Activated CD8-positive, alpha-beta T cell treated with anti-CD3 and anti-CD28 coated beads for 36 hours (primary cell): ENCODE measurements at regions not wholly inside any gene's neighbourhood (a gene's known extent, or its start where the extent isn't known, plus 50 kb on each side); places are given as distances from the start of the nearest gene placed in this dataset.

Experiments
- ATAC-seq: fragments of 200-7000 bp; cut with Tn5 transposase; one replicate; pipeline ENCODE4 v1.10.0; 2021; ENCODE audit warnings: mild to moderate bottlenecking, moderate library complexity
- CTCF ChIA-PET: fragments of 350-600 bp; sonication (Branson Sonifier 250); formaldehyde crosslinking; loops from one replicate; lab custom pipeline; 2021; ENCODE audit warnings: antibody characterized with exemption; lab: Charles Lee
- POLR2A ChIA-PET: fragments of 350-600 bp; sonication (Branson Sonifier 250); formaldehyde crosslinking; loops from one replicate; lab custom pipeline; 2021; ENCODE audit warnings: antibody characterized with exemption; lab: Charles Lee
- DNase-seq: peaks from one replicate; pipeline ENCODE4 v3.0.0-alpha.2; 2020
- H3K27ac Mint-ChIP-seq: one replicate; pipeline ENCODE4 v1.8.0; 2021; ENCODE audit warnings: mild to moderate bottlenecking, mixed read lengths
- H3K27me3 Mint-ChIP-seq: one replicate; pipeline ENCODE4 v1.8.0; 2021; ENCODE audit warnings: mixed read lengths
- H3K36me3 Mint-ChIP-seq: one replicate; pipeline ENCODE4 v1.8.0; 2021; ENCODE audit warnings: low read depth, mixed read lengths
- H3K4me1 Mint-ChIP-seq: one replicate; pipeline ENCODE4 v1.8.0; 2021; ENCODE audit warnings: low read depth, mixed read lengths
- H3K4me3 Mint-ChIP-seq: one replicate; pipeline ENCODE4 v1.8.0; 2021; ENCODE audit warnings: mild to moderate bottlenecking, moderate library complexity, mixed read lengths
- H3K9me3 Mint-ChIP-seq: one replicate; pipeline ENCODE4 v1.8.0; 2021; ENCODE audit warnings: mixed read lengths
- intact Hi-C: fragments of 100-400 bp; cut with micrococcal nuclease; formaldehyde crosslinking; loops from one replicate; pipeline ENCODE4 v1.10.0; 2022
- TF ChIP-seq, protein P1 (sequence below): fragments of 200-600 bp; IDR thresholded peaks from one replicate; pipeline ENCODE4 v1.8.0; 2022; ENCODE audit warnings: antibody characterized with exemption, mild to moderate bottlenecking

DNA sequence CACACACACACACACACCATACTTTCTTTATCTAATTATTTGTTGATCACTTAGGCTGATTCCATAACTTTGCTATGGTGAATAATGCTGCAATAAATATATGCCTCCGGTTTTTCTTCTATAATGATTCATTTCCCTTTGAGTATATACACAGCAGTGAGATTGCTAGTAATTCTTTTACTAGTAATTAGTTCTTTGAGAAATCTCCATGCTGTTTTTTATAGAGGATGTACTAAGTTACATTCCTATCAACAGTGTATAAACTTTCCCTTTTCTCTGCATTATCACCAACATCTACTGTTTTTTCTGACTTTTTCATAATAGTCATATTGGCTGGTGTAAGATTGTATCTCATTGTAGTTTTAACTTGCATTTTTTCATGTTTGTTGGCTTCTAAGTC, 1405.1 kb downstream of the PCDH9 start:
- no peak overlapping the region for H3K4me3 Mint-ChIP-seq

DNA sequence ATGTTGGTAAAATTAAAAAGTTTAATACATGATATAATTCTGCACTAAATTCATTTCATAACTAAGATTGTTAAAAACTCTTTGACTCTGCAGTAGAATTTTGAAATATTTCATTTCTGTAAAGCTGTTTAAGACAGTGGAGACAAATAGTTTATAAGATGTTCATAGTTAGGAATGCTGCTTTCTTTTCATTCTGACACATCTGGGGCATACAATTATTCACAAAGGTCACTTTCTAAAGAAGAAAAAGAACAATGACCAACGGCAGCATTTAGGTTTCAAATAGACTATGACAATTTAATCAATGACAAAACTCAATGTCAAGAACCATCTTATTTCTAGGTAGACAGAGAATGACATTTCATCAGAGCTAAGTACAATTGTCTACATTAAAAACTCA, 1422.1 kb downstream of the PCDH9 start:
- intact Hi-C loops = no loop called here
- no peaks in the 10 kb centered on the region for H3K4me1 Mint-ChIP-seq
- H3K36me3 Mint-ChIP-seq = no peaks in the 10 kb centered on the region
- no peaks in the 10 kb centered on the region for H3K27me3 Mint-ChIP-seq
- no peak overlapping the region for H3K4me3 Mint-ChIP-seq
- TF ChIP-seq, protein P1, sequence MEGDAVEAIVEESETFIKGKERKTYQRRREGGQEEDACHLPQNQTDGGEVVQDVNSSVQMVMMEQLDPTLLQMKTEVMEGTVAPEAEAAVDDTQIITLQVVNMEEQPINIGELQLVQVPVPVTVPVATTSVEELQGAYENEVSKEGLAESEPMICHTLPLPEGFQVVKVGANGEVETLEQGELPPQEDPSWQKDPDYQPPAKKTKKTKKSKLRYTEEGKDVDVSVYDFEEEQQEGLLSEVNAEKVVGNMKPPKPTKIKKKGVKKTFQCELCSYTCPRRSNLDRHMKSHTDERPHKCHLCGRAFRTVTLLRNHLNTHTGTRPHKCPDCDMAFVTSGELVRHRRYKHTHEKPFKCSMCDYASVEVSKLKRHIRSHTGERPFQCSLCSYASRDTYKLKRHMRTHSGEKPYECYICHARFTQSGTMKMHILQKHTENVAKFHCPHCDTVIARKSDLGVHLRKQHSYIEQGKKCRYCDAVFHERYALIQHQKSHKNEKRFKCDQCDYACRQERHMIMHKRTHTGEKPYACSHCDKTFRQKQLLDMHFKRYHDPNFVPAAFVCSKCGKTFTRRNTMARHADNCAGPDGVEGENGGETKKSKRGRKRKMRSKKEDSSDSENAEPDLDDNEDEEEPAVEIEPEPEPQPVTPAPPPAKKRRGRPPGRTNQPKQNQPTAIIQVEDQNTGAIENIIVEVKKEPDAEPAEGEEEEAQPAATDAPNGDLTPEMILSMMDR = no peak
- peaks cover 4% of the 10 kb centered on the region for H3K9me3 Mint-ChIP-seq
- ATAC-seq (no peak), DNase-seq (no peak)
- ChIA-PET CTCF (no interaction called here), POLR2A (no interaction called here)
- no peak overlapping the region for H3K27ac Mint-ChIP-seq

More for the DNA sequence above, 1405.1 kb downstream of the PCDH9 start:
- ChIA-PET CTCF (no interaction called here), POLR2A (no interaction called here)
- Mint-ChIP-seq H3K4me1 (no peaks in the 10 kb centered on the region), H3K27me3 (no peaks in the 10 kb centered on the region), H3K27ac (no peak overlapping the region), H3K9me3 (no peaks in the 10 kb centered on the region), H3K36me3 (no peaks in the 10 kb centered on the region)
- intact Hi-C loops = no loop called here
- ATAC-seq (no peak), DNase-seq (no peak)
- TF ChIP-seq, protein P1 = no peak

DNA sequence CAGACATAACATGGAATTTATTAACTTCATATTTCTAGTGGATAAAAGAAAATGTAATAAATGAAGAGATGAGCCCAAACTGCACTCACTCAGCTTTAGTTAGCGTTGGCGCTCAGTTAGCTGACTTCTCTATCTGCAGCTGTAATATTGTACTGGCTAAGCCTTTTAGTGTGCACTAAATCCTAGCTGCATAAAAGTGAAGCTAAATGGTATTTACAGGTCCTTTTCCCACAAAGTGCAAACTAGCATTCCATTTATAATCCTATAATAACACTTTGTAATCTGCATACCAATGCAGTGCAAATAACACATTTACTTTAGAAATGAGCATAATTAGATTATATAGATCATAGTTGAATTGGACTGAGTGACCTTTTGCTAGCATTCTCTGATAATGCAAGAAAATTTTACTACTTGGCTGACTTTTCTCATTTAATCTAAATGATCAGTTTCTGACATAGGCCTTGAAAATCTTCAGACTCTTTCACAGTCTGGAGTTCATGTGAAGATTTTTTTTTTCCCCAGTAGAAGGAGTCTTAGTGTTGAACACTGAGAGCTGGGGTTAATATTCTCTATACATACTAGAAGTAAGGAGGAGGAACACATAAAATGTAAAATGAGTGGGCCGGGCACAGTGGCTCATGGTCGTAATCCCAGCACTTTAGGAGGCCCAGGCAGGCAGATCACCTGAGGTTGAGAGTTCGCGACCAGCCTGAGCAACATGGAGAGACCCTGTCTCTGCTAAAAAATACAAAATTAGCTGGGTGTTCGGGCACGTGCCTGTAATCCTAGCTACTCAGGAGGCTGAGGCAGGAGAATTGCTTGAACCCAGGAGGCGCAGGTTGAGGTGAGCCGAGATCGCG, 1426.4 kb downstream of the PCDH9 start:
- POLR2A ChIA-PET = no interaction called here
- CTCF ChIA-PET = no interaction called here
- H3K9me3 Mint-ChIP-seq = peaks cover 4% of the 10 kb centered on the region
- TF ChIP-seq, protein P1 = no peak
- H3K4me3 Mint-ChIP-seq = no peak overlapping the region
- DNase-seq (no peak), ATAC-seq (no peak)
- H3K4me1 Mint-ChIP-seq = no peaks in the 10 kb centered on the region
- no peaks in the 10 kb centered on the region for H3K27me3 Mint-ChIP-seq
- intact Hi-C loops = no loop called here
- no peak overlapping the region for H3K27ac Mint-ChIP-seq
- no peaks in the 10 kb centered on the region for H3K36me3 Mint-ChIP-seq

DNA sequence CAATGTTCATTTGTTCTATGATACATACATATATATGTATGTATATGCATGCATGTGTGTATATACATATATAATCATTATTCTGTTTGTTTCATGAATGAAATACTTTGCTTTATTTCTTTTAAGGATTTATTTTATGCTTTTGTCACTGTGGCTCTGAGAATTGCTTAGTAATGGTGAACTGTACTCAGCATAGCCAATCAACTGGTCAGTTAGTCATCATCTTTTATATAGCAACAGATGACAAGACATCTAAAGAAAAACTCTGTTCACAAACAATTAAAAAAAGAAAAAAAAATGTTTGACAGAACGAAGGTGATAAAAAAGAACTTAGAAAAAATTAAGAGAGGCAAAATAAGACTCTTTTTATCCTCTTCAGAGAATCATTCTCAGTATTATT, 1440.3 kb downstream of the PCDH9 start:
- Mint-ChIP-seq H3K4me3 (no peak overlapping the region), H3K36me3 (no peaks in the 10 kb centered on the region), H3K4me1 (no peaks in the 10 kb centered on the region), H3K27ac (no peak overlapping the region), H3K27me3 (no peaks in the 10 kb centered on the region), H3K9me3 (peaks cover 11% of the 10 kb centered on the region)
- ChIA-PET CTCF (no interaction called here), POLR2A (interaction anchor here (0.6 kb wide), 1 partner anchor 8 kb away, joined by 3 read pairs; no protein-coding TSS in a partner anchor)
- intact Hi-C loops = no loop called here
- DNase-seq (no peak), ATAC-seq (no peak)
- TF ChIP-seq, protein P1 = no peak

DNA sequence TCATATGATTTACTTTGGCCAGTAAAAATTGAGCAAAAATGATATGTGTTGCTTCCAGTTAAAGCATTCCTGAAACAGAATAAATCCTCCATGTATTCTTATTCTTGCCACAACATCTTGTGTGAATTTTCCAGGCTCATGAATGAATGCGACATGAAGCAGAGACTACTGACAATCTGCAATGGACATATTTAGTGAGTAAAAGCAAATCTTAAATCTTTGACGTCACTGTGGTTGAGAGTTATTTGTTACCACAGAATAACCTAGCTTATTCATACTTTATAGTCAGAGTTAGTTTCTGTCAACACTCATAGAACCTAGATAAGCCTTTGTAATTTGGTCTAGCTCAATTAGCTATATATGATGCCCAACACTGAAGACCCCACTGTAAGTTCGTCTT, 1443.1 kb downstream of the PCDH9 start:
- H3K9me3 Mint-ChIP-seq = peaks cover 14% of the 10 kb centered on the region
- TF ChIP-seq, protein P1 = no peak
- H3K4me3 Mint-ChIP-seq = no peak overlapping the region
- H3K4me1 Mint-ChIP-seq = no peaks in the 10 kb centered on the region
- intact Hi-C loops = no loop called here
- H3K27ac Mint-ChIP-seq = no peak overlapping the region
- ATAC-seq (no peak), DNase-seq (no peak)
- no peaks in the 10 kb centered on the region for H3K36me3 Mint-ChIP-seq
- ChIA-PET CTCF (no interaction called here), POLR2A (no interaction called here)
- no peaks in the 10 kb centered on the region for H3K27me3 Mint-ChIP-seq
